ENCODE measurements at regions not wholly inside any gene's neighbourhood (a gene's known extent, or its start where the extent isn't known, plus 50 kb on each side); places are given as distances from the start of the nearest gene placed in this dataset.

- TF ChIP-seq U2AF1 (optimal IDR thresholded peaks at IDR 0.05; ENCODE audit: low read depth, low read length) (no peak), MECOM (CRISPR knock-in tag; IDR thresholded peaks at IDR 0.05) (no peak), CBFB (CRISPR knock-in tag; IDR thresholded peaks at IDR 0.05) (no peak), ZNF696 (CRISPR knock-in tag; conservative IDR thresholded peaks at IDR 0.05) (no peak), THAP12 (CRISPR knock-in tag; IDR thresholded peaks at IDR 0.05) (no peak), USF2 (CRISPR knock-in tag; IDR thresholded peaks at IDR 0.05) (no peak), EZH2 (IDR thresholded peaks at IDR 0.05; ENCODE audit: borderline replicate concordance, low read depth, low read length) (no peak), SMC3 (conservative IDR thresholded peaks at IDR 0.05; ENCODE audit: insufficient read depth, low read depth, low read length) (no peak), E2F4 (CRISPR knock-in tag; IDR thresholded peaks at IDR 0.05; ENCODE audit: low read depth) (no peak), CC2D1A (IDR thresholded peaks at IDR 0.05) (no peak), SP1 (CRISPR knock-in tag; IDR thresholded peaks at IDR 0.05) (no peak)
These were observed 111.8 kb upstream of the SLC44A1 start (continued) for GRCh38 chr9:105132606-105133005.

All from K562 (cell line).